K562 (cell line): ENCODE measurements at regions not wholly inside any gene's neighbourhood (a gene's known extent, or its start where the extent isn't known, plus 50 kb on each side); places are given as distances from the start of the nearest gene placed in this dataset.

Experiments used
- BRD9 ChIP-seq: fragments of 450-650 bp; IDR thresholded peaks from 2 replicates; pipeline ENCODE4 v1.6.1; 2018; ENCODE audit warnings: low read depth; ENCODE audit not compliant: partially characterized antibody
- BRF1 ChIP-seq: IDR thresholded peaks from 3 replicates; pipeline ENCODE4 v1.6.1; 2011; ENCODE audit warnings: borderline replicate concordance, mild to moderate bottlenecking; ENCODE audit not compliant: insufficient read length; ENCODE audit errors: extremely low read depth
- CBFA2T2 ChIP-seq: fragments of 450-650 bp; conservative IDR thresholded peaks from 2 replicates; pipeline ENCODE4 v1.6.1; 2017; ENCODE audit warnings: mild to moderate bottlenecking
- CHD1 ChIP-seq: fragments of 200-600 bp; sonication (generic); IDR thresholded peaks from one replicate; pipeline ENCODE4 v1.6.1; 2012; ENCODE audit warnings: mild to moderate bottlenecking, moderate library complexity, low read length, inconsistent platforms
- CHD2 ChIP-seq: IDR thresholded peaks from 2 replicates; pipeline ENCODE4 v1.6.1; 2011; ENCODE audit warnings: low read depth, low read length
- EZH2 ChIP-seq: IDR thresholded peaks from 2 replicates; pipeline ENCODE4 v1.6.1; 2012; ENCODE audit warnings: low read depth, mild to moderate bottlenecking, inconsistent platforms, low read length, borderline replicate concordance
- HDAC3 ChIP-seq: fragments of 450-650 bp; IDR thresholded peaks from 2 replicates; pipeline ENCODE4 v1.6.1; 2018; ENCODE audit warnings: borderline replicate concordance, mild to moderate bottlenecking, moderate library complexity; ENCODE audit not compliant: partially characterized antibody
- HNRNPH1 ChIP-seq: fragments of 200-400 bp; formaldehyde crosslinking; optimal IDR thresholded peaks from 2 replicates; pipeline ENCODE3; 2017; ENCODE audit warnings: low read depth, mild to moderate bottlenecking, low read length, moderate library complexity
- KAT2B ChIP-seq: IDR thresholded peaks from one replicate; pipeline ENCODE4 v1.6.1; 2012; ENCODE audit warnings: low read depth, mild to moderate bottlenecking, control low read depth, inconsistent platforms, low read length, moderate library complexity
- MEIS2 ChIP-seq: fragments of 450-650 bp; IDR thresholded peaks from 2 replicates; pipeline ENCODE4 v1.6.1; 2014; ENCODE audit warnings: mild to moderate bottlenecking; ENCODE audit not compliant: partially characterized antibody
- NELFE ChIP-seq: IDR thresholded peaks from 2 replicates; pipeline ENCODE4 v1.6.1; 2011; ENCODE audit warnings: mild to moderate bottlenecking; ENCODE audit not compliant: insufficient read depth, insufficient read length
- NR2C1 ChIP-seq, 2 experiments: fragments of 450-650 bp; IDR thresholded peaks; 2 replicates each; pipeline ENCODE4 v1.6.1; 2017; ENCODE audit warnings: mild to moderate bottlenecking in 2 of 2, antibody characterized with exemption in 1 of 2, inconsistent platforms in 1 of 2, missing compliant biosample characterization in 1 of 2, missing genetic modification characterization in 1 of 2
- SIN3A ChIP-seq, 2 experiments: fragments of 150-350 bp in 1 of 2; IDR thresholded peaks; 2 replicates each; pipeline ENCODE4 v1.6.1; 2011 to 2016; ENCODE audit warnings: borderline replicate concordance in 2 of 2, low read depth in 2 of 2, low read length in 2 of 2, mild to moderate bottlenecking in 2 of 2, moderate library complexity in 2 of 2; ENCODE audit not compliant: control insufficient read depth in 1 of 2
- TCF7 ChIP-seq: sonication (generic); IDR thresholded peaks from 2 replicates; pipeline ENCODE4 v1.6.1; 2016; ENCODE audit warnings: antibody characterized with exemption, borderline replicate concordance
- TEAD2 ChIP-seq: fragments of 450-650 bp; IDR thresholded peaks from 2 replicates; pipeline ENCODE4 v1.6.1; 2016; ENCODE audit warnings: missing genetic modification characterization, control low read depth, missing compliant biosample characterization
- TFE3 ChIP-seq: fragments of 450-650 bp; formaldehyde crosslinking; IDR thresholded peaks from 2 replicates; pipeline ENCODE4 v1.4.0; 2020; ENCODE audit warnings: mild to moderate bottlenecking, mixed read lengths
- XRCC3 ChIP-seq: fragments of 450-650 bp; IDR thresholded peaks from 2 replicates; pipeline ENCODE4 v1.6.1; 2017; ENCODE audit warnings: mild to moderate bottlenecking, moderate library complexity
- ZNF165 ChIP-seq: fragments of 250-450 bp; sonication (Bioruptor Pico); IDR thresholded peaks from 2 replicates; pipeline ENCODE4 v1.4.0; 2020; ENCODE audit warnings: borderline replicate concordance
- ZNF23 ChIP-seq: fragments of 250-450 bp; sonication (Bioruptor Pico); IDR thresholded peaks from 2 replicates; pipeline ENCODE4 v1.4.0; 2020; ENCODE audit warnings: mild to moderate bottlenecking
- ZNF551 ChIP-seq: fragments of 250-450 bp; sonication (Bioruptor Pico); IDR thresholded peaks from 2 replicates; pipeline ENCODE4 v1.5.0; 2021; ENCODE audit warnings: mild to moderate bottlenecking, moderate library complexity
- ZNF644 ChIP-seq: fragments of 200-800 bp; sonication (Bioruptor generic); IDR thresholded peaks from 2 replicates; pipeline ENCODE4 v1.6.1; 2016; ENCODE audit warnings: low read depth, missing genetic modification characterization, missing compliant biosample characterization
- ZZZ3 ChIP-seq: fragments of 450-650 bp; IDR thresholded peaks from 2 replicates; pipeline ENCODE4 v1.6.1; 2016; ENCODE audit warnings: antibody characterized with exemption, mild to moderate bottlenecking, moderate library complexity
- TF ChIP-seq, protein P1 (sequence below): fragments of 250-450 bp; sonication (Bioruptor Pico); IDR thresholded peaks from 2 replicates; pipeline ENCODE4 v1.9.0; 2021; ENCODE audit warnings: mild to moderate bottlenecking
- TF ChIP-seq, protein P2 (sequence below): fragments of 450-650 bp; IDR thresholded peaks from 2 replicates; pipeline ENCODE4 v1.6.1; 2018; ENCODE audit not compliant: partially characterized antibody
- TF ChIP-seq, protein P3 (sequence below): fragments of 250-450 bp; sonication (Bioruptor Pico); IDR thresholded peaks from 2 replicates; pipeline ENCODE4 v1.8.0; 2021; ENCODE audit warnings: moderate library complexity, mild to moderate bottlenecking, inconsistent platforms

DNA sequence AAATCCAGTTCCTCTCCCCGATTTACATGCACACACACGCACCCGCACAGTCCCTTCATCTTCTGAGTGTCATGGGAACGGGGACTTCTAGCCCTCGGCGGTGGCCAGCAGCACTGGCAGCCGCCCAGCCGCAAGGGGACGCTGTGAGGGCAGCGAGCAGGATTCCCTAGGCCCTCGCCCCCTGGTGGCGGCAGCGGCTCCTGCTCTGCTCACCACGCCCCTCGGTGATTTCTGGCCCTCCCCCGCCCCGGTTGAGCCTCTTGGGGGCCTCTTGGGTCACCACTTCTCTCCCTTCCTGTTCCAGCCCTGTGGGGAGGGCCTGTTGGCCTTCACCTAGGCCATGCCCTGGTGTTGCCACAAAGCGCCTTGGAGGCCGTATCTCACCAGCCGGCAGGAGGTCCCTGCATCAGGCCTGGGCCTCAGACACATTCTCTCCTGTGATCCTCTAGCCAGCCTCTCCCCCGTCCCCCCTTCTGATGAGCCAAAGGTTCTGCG lies 75.2 kb upstream of the KSR1 start (continued):
- TF ChIP-seq TFE3 (CRISPR knock-in tag) (no peak), KAT2B (peak; percentile 87), HDAC3 (peak; percentile 34), TEAD2 (tag) (no peak), NR2C1 (IDR thresholded peaks at IDR 0.05) (peak; percentile 45; the same call in 1 of the 2 replicates), NR2C1 (tag; IDR thresholded peaks at IDR 0.05) (peak; percentile 37; the same call in 1 of the 2 replicates), MEIS2 (no peak), CHD2 (no peak), ZZZ3 (no peak), EZH2 (no peak), SIN3A (IDR thresholded peaks at IDR 0.05; ENCODE audit: borderline replicate concordance in 2 of 2, control insufficient read depth in 1 of 2, low read depth in 2 of 2, low read length in 2 of 2) (0 out of 4 replicates have a peak, but pooled peaks of 1 of the 2 experiments have one; percentile 49), CBFA2T2 (0 out of 2 replicates have a peak, but pooled peaks have one; percentile 8), ZNF165 (CRISPR knock-in tag) (no peak), TCF7 (peak; percentile 84; the same call in 1 of the 2 replicates), ZNF644 (tag) (no peak), NELFE (no peak), XRCC3 (no peak), ZNF23 (CRISPR knock-in tag) (no peak), HNRNPH1 (no peak), BRF1 (no peak), BRD9 (no peak), ZNF551 (CRISPR knock-in tag) (no peak), CHD1 (no peak)
- TF ChIP-seq, protein P1, sequence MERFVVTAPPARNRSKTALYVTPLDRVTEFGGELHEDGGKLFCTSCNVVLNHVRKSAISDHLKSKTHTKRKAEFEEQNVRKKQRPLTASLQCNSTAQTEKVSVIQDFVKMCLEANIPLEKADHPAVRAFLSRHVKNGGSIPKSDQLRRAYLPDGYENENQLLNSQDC (CRISPR knock-in tag) = no peak
- TF ChIP-seq, protein P2, sequence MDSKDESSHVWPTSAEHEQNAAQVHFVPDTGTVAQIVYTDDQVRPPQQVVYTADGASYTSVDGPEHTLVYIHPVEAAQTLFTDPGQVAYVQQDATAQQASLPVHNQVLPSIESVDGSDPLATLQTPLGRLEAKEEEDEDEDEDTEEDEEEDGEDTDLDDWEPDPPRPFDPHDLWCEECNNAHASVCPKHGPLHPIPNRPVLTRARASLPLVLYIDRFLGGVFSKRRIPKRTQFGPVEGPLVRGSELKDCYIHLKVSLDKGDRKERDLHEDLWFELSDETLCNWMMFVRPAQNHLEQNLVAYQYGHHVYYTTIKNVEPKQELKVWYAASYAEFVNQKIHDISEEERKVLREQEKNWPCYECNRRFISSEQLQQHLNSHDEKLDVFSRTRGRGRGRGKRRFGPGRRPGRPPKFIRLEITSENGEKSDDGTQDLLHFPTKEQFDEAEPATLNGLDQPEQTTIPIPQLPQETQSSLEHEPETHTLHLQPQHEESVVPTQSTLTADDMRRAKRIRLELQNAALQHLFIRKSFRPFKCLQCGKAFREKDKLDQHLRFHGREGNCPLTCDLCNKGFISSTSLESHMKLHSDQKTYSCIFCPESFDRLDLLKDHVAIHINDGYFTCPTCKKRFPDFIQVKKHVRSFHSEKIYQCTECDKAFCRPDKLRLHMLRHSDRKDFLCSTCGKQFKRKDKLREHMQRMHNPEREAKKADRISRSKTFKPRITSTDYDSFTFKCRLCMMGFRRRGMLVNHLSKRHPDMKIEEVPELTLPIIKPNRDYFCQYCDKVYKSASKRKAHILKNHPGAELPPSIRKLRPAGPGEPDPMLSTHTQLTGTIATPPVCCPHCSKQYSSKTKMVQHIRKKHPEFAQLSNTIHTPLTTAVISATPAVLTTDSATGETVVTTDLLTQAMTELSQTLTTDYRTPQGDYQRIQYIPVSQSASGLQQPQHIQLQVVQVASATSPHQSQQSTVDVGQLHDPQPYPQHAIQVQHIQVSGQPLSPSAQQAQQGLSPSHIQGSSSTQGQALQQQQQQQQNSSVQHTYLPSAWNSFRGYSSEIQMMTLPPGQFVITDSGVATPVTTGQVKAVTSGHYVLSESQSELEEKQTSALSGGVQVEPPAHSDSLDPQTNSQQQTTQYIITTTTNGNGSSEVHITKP = peak; percentile 37
- TF ChIP-seq, protein P3, sequence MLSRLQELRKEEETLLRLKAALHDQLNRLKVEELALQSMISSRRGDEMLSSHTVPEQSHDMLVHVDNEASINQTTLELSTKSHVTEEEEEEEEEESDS (CRISPR knock-in tag) = no peak
